Kidney capillary endothelial cell (primary cell): ENCODE measurements at regions not wholly inside any gene's neighbourhood (a gene's known extent, or its start where the extent isn't known, plus 50 kb on each side); places are given as distances from the start of the nearest gene placed in this dataset.
"Not testable (repeated sequence)": the region's sequence is repeated elsewhere in the genome, so short reads cannot be mapped to it uniquely, and the experiment has no call there.

Source experiments
- DNase-seq: peaks from one replicate; pipeline ENCODE4 v3.0.0-alpha.2; 2018; ENCODE audit warnings: low spot score

GRCh38 chr5:13640270-13640669 lies 304.2 kb downstream of the DNAH5 start:
- DNase-seq: no peak

- no peak for DNase-seq
Observed at GRCh38 chr5:13632676-13633075, 311.8 kb downstream of the DNAH5 start.

- DNase-seq: no peak
Observed at GRCh38 chr5:13629218-13629617, 315.3 kb downstream of the DNAH5 start.

GRCh38 chr5:13627673-13628454 lies 316.6 kb downstream of the DNAH5 start:
- no peak for DNase-seq

- no peak for DNase-seq
Observed at GRCh38 chr5:13625616-13626198, 318.8 kb downstream of the DNAH5 start.

- DNase-seq: no peak
Observed at GRCh38 chr5:13624283-13625074, 320.0 kb downstream of the DNAH5 start.

- no peak for DNase-seq
Observed at GRCh38 chr5:13613621-13614020, 330.9 kb downstream of the DNAH5 start.

GRCh38 chr5:13611604-13612003 lies 332.9 kb downstream of the DNAH5 start:
- DNase-seq: no peak

GRCh38 chr5:13609504-13609903 lies 335.0 kb downstream of the DNAH5 start:
- no peak for DNase-seq

- DNase-seq: no peak
Observed at GRCh38 chr5:13606051-13606450, 338.4 kb downstream of the DNAH5 start.

- no peak for DNase-seq
Observed at GRCh38 chr5:13601112-13601511, 343.4 kb downstream of the DNAH5 start.

- DNase-seq: no peak
Observed at GRCh38 chr5:13595978-13596377, 348.5 kb downstream of the DNAH5 start.

- DNase-seq: peak; percentile 40
Observed at GRCh38 chr5:13591621-13592020, 352.9 kb downstream of the DNAH5 start.

GRCh38 chr5:13585324-13585723 lies 359.2 kb downstream of the DNAH5 start:
- DNase-seq: no peak

- no peak for DNase-seq
Observed at GRCh38 chr5:13581914-13582313, 362.6 kb downstream of the DNAH5 start.

GRCh38 chr5:13581132-13581531 lies 363.4 kb downstream of the DNAH5 start:
- DNase-seq: no peak

- no peak for DNase-seq
Observed at GRCh38 chr5:13580058-13580457, 364.4 kb downstream of the DNAH5 start.

GRCh38 chr5:13579091-13579490 lies 365.4 kb downstream of the DNAH5 start:
- not testable (repeated sequence) for DNase-seq

GRCh38 chr5:13578311-13579039 lies 366.0 kb downstream of the DNAH5 start:
- DNase-seq: not testable (repeated sequence)

- DNase-seq: no peak
Observed at GRCh38 chr5:13574574-13574973, 369.9 kb downstream of the DNAH5 start.

- no peak for DNase-seq
Observed at GRCh38 chr5:13572163-13572562, 372.3 kb downstream of the DNAH5 start.

GRCh38 chr5:13569090-13569715 lies 375.3 kb downstream of the DNAH5 start:
- no peak for DNase-seq
